Esophagus squamous epithelium (tissue), 4 donors: ENCODE measurements at regions not wholly inside any gene's neighbourhood (a gene's known extent, or its start where the extent isn't known, plus 50 kb on each side); places are given as distances from the start of the nearest gene placed in this dataset.

ENCODE experiments used
- POLR2A ChIP-seq, 4 donors: fragments of 450-650 bp; IDR thresholded peaks; one replicate each; pipeline ENCODE4 v1.6.1; 2017; ENCODE audit warnings: antibody characterized with exemption in 4 of 4, mild to moderate bottlenecking in 4 of 4, moderate library complexity in 3 of 4
- TF ChIP-seq, protein P1 (sequence below), 6 experiments: fragments of 450-650 bp in 4 of 6; fragments of 200-600 bp in 2 of 6; sonication (generic) in 2 of 6; IDR thresholded peaks; one replicate each; pipeline ENCODE4 v1.5.1; 2016 to 2019; ENCODE audit warnings: antibody characterized with exemption in 6 of 6, mild to moderate bottlenecking in 4 of 6, moderate library complexity in 4 of 6

DNA sequence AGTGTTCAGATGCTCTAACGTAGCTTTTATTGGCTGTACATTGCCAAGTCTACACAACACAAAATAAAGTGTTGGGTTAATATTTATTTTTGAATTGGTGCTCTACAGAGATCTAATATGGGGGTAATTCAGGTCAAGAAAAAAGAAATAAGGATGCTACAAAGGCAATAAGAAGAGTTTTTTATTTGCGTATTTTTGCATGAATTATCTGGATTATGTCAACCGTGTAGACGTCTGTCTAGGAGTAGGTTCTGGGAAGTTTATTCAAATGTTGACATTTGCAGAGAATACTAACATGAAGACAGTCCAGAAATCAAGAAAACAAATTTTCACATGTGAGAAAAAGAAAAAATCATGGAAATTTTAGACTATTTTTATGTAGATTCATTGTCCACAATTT is 876.7 kb upstream of the POU3F3 start:
- TF ChIP-seq, protein P1, sequence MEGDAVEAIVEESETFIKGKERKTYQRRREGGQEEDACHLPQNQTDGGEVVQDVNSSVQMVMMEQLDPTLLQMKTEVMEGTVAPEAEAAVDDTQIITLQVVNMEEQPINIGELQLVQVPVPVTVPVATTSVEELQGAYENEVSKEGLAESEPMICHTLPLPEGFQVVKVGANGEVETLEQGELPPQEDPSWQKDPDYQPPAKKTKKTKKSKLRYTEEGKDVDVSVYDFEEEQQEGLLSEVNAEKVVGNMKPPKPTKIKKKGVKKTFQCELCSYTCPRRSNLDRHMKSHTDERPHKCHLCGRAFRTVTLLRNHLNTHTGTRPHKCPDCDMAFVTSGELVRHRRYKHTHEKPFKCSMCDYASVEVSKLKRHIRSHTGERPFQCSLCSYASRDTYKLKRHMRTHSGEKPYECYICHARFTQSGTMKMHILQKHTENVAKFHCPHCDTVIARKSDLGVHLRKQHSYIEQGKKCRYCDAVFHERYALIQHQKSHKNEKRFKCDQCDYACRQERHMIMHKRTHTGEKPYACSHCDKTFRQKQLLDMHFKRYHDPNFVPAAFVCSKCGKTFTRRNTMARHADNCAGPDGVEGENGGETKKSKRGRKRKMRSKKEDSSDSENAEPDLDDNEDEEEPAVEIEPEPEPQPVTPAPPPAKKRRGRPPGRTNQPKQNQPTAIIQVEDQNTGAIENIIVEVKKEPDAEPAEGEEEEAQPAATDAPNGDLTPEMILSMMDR (IDR thresholded peaks at IDR 0.05) = no peak
- no peak for TF ChIP-seq POLR2A (IDR thresholded peaks at IDR 0.05)
